IMR-90 (cell line): ENCODE measurements at regions not wholly inside any gene's neighbourhood (a gene's known extent, or its start where the extent isn't known, plus 50 kb on each side); places are given as distances from the start of the nearest gene placed in this dataset.

Experiments
- CEBPB ChIP-seq: IDR thresholded peaks from 2 replicates; pipeline ENCODE4 v1.6.1; 2012; ENCODE audit warnings: low read depth, low read length, improper control_type of control experiment
- MAFK ChIP-seq: IDR thresholded peaks from 2 replicates; pipeline ENCODE4 v1.6.1; 2012; ENCODE audit warnings: low read depth, low read length, improper control_type of control experiment
- MXI1 ChIP-seq: IDR thresholded peaks from 2 replicates; pipeline ENCODE4 v1.6.1; 2012; ENCODE audit warnings: low read depth, mild to moderate bottlenecking, low read length, moderate library complexity, borderline replicate concordance
- POLR2A ChIP-seq: IDR thresholded peaks from 2 replicates; pipeline ENCODE4 v1.6.1; 2012; ENCODE audit warnings: mild to moderate bottlenecking, low read depth, low read length
- RFX5 ChIP-seq: IDR thresholded peaks from 2 replicates; pipeline ENCODE4 v1.8.0; 2012; ENCODE audit warnings: low read depth, mild to moderate bottlenecking, low read length, moderate library complexity
- SMC3 ChIP-seq: fragments of 150-350 bp; IDR thresholded peaks from 2 replicates; pipeline ENCODE4 v1.6.1; 2016; ENCODE audit warnings: low read depth, mild to moderate bottlenecking, antibody characterized with exemption, low read length, moderate library complexity
- TF ChIP-seq, protein P1 (sequence below): fragments of 150-350 bp; IDR thresholded peaks from 2 replicates; pipeline ENCODE4 v1.6.1; 2016; ENCODE audit warnings: low read depth, mild to moderate bottlenecking, low read length, moderate library complexity, borderline replicate concordance
- TF ChIP-seq, protein P2 (sequence below): conservative IDR thresholded peaks from 2 replicates; pipeline ENCODE4 v1.5.1; 2012; ENCODE audit warnings: mild to moderate bottlenecking, low read depth, low read length, improper control_type of control experiment
- TF ChIP-seq, protein P3 (sequence below): fragments of 150-350 bp; IDR thresholded peaks from 2 replicates; pipeline ENCODE4 v1.6.1; 2017; ENCODE audit warnings: mild to moderate bottlenecking, antibody characterized with exemption, low read length, low read depth

DNA sequence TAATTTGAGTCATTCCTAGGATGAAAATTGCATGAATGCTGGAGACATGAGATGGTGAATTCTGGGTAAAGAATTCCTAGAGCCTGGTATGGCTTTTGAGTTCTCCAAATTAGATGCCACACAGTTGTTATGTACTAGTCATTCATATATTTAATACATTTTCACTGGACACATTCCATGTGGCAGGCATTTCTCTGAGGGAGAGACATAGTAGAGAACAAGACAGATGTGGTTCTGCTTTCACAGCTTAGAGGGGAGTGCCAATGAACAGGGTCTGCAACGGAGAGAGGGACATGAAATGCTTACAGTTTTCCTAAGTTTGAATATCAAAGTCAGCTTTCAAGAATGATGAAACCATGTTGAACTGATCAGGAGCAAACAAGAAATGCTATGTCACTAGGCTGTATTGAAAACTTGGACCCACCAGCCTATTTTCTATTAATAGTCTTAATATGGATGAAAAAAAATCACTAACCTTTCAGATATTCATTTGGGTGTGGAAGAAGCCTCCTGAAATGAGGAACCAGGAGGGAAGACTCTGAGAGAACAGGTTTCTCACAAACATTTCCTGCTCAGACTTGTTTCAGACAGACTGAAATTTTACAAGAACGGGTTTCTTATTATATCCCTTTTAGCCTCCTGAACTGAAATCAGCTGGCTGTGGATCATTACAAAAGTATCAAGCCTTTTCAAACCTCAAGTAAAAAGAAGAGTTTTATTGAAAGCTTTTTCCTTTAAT lies 276.0 kb upstream of the TET2 start:
- TF ChIP-seq, protein P1, sequence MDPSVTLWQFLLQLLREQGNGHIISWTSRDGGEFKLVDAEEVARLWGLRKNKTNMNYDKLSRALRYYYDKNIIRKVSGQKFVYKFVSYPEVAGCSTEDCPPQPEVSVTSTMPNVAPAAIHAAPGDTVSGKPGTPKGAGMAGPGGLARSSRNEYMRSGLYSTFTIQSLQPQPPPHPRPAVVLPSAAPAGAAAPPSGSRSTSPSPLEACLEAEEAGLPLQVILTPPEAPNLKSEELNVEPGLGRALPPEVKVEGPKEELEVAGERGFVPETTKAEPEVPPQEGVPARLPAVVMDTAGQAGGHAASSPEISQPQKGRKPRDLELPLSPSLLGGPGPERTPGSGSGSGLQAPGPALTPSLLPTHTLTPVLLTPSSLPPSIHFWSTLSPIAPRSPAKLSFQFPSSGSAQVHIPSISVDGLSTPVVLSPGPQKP = no peak
- TF ChIP-seq, protein P2, sequence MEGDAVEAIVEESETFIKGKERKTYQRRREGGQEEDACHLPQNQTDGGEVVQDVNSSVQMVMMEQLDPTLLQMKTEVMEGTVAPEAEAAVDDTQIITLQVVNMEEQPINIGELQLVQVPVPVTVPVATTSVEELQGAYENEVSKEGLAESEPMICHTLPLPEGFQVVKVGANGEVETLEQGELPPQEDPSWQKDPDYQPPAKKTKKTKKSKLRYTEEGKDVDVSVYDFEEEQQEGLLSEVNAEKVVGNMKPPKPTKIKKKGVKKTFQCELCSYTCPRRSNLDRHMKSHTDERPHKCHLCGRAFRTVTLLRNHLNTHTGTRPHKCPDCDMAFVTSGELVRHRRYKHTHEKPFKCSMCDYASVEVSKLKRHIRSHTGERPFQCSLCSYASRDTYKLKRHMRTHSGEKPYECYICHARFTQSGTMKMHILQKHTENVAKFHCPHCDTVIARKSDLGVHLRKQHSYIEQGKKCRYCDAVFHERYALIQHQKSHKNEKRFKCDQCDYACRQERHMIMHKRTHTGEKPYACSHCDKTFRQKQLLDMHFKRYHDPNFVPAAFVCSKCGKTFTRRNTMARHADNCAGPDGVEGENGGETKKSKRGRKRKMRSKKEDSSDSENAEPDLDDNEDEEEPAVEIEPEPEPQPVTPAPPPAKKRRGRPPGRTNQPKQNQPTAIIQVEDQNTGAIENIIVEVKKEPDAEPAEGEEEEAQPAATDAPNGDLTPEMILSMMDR = no peak
- TF ChIP-seq CEBPB (no peak), SMC3 (no peak), POLR2A (no peak), MAFK (no peak), RFX5 (no peak), MXI1 (no peak)
- TF ChIP-seq, protein P3, sequence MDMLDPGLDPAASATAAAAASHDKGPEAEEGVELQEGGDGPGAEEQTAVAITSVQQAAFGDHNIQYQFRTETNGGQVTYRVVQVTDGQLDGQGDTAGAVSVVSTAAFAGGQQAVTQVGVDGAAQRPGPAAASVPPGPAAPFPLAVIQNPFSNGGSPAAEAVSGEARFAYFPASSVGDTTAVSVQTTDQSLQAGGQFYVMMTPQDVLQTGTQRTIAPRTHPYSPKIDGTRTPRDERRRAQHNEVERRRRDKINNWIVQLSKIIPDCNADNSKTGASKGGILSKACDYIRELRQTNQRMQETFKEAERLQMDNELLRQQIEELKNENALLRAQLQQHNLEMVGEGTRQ = no peak
